ENCODE measurements at regions not wholly inside any gene's neighbourhood (a gene's known extent, or its start where the extent isn't known, plus 50 kb on each side); places are given as distances from the start of the nearest gene placed in this dataset.

DNA sequence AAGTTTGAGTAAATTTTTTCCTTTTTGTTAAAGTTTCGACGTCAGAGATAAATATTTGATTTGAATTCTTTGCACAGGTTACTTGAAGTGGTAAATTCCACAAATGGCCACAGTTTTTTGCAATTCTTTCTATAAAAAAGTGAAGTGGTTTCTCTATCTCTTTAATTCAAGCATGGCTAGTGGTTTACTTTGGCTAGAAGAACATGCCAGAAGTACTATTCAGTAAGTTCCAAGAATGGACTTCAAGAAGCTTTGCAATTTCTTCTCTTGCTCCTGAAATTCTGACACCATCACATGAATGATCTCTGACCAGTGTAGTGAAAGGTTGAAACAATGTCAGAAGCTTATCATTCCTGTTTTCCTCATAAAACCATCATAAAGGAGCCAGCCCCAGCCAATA lies 55.7 kb upstream of the RNPC3 start:
- DNase-seq: no peak
- intact Hi-C loops (cut with micrococcal nuclease): no loop called here
- Mint-ChIP-seq H3K9me3 (no peaks in the 10 kb centered on the region), H3K4me3 (no peak overlapping the region), H3K27ac (no peak overlapping the region), H3K36me3 (no peaks in the 10 kb centered on the region), H3K4me1 (no peaks in the 10 kb centered on the region), H3K27me3 (peaks cover 0 to 11% of the 10 kb centered on the region in 2 donors)
- Histone ChIP-seq H3K27ac (ENCODE audit: low read depth, low read length) (no peak overlapping the region), H3K4me1 (ENCODE audit: insufficient read depth, low read length) (no peaks in the 10 kb centered on the region), H3K4me3 (ENCODE audit: low read length in 2 of 2) (no peak overlapping the region), H3K9me3 (ENCODE audit: control insufficient read depth in 1 of 2, low read length in 2 of 2) (no peaks in the 10 kb centered on the region), H3K27me3 (ENCODE audit: insufficient read depth, low read length) (no peaks in the 10 kb centered on the region), H3K36me3 (ENCODE audit: insufficient read depth, low read length) (no peaks in the 10 kb centered on the region)
- ChIA-PET POLR2A (ENCODE audit: partially characterized antibody) (no interaction called here), CTCF (ENCODE audit: partially characterized antibody) (interaction anchor here (1.3 kb wide), 1 partner anchor 9 kb away, joined by 5 read pairs; no protein-coding TSS in a partner anchor)

DNA sequence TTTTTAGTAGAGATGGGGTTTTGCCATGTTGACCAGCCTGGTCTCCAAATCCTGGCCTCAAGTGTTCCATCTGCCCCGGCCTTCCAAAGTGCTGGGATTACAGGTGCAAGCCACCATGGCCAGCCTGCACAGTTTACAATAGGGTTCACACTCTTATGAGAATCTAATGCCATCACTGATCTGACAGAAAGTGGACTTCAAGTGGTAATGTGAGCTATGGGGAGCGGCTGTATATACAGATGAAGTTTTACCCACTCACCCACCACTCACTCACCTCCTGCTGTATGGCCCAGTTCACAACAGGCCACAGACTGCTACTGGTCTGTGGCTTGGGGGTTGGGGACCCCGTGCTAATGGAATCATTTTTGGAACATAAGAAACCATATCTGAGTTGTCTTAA lies 58.4 kb upstream of the RNPC3 start:
- no peaks in the 10 kb centered on the region for H3K9me3 ChIP-seq (ENCODE audit: control insufficient read depth in 1 of 2, low read length in 2 of 2)
- peak in 1 of 5 donors; percentile 25 for DNase-seq
- ChIA-PET CTCF (ENCODE audit: partially characterized antibody) (interaction anchor here (2.1 kb wide), 1 partner anchor 18 kb away, joined by 4 read pairs; no protein-coding TSS in a partner anchor), POLR2A (ENCODE audit: partially characterized antibody) (no interaction called here)
- H3K4me3 ChIP-seq (ENCODE audit: low read length in 2 of 2): no peak overlapping the region
- Mint-ChIP-seq H3K36me3 (no peaks in the 10 kb centered on the region), H3K27ac (no peak overlapping the region), H3K4me1 (no peaks in the 10 kb centered on the region), H3K27me3 (peaks cover 0 to 8% of the 10 kb centered on the region in 2 donors), H3K4me3 (no peak overlapping the region), H3K9me3 (no peaks in the 10 kb centered on the region)
- intact Hi-C loops (cut with micrococcal nuclease): no loop called here
- H3K27me3 ChIP-seq (ENCODE audit: insufficient read depth, low read length): no peaks in the 10 kb centered on the region
- H3K27ac ChIP-seq (ENCODE audit: low read depth, low read length): no peak overlapping the region
- H3K36me3 ChIP-seq (ENCODE audit: insufficient read depth, low read length): no peaks in the 10 kb centered on the region
- H3K4me1 ChIP-seq (ENCODE audit: insufficient read depth, low read length): no peaks in the 10 kb centered on the region

DNA sequence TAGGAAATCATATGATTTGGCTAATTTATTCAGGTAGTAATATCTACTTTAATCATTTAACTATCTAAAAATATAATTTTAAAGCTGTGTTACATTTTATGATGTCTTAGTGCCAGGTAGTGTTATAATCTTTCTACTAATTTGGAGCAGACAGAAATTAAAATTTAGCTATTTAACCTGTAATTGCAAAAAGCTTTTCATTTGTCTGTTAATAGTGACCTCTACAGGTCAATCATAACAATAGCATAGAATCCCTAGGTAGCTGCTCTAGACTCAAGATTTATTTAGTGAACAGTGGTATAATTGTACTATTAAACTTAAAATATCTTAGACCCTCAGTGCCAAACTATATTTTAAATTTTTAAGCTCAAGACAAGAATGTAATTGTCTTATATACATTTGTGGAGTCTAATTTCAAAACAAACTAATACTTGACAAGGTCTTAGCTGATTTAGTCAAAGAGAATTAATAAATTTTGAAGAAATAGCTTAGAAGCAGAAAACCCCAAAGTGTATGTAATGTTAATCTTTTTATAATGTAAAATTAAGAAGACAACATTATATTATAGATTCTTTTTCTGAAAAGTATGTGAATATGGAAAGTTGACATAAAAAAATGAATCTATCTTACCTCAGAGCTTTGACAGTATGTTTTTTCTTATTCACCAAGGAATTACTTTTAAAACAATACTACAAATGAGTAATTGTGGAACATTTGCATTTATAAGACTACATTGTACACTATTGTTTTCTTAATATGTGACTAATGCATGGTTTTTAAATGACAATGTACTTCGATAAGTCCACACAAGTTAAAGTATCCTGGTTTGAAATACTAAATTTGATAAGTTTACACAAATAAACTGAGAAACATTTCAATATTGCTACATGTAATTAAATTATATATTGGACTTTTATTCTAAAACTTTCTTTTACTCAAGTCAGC lies 64.1 kb upstream of the RNPC3 start:
- no peaks in the 10 kb centered on the region for H3K27me3 ChIP-seq (ENCODE audit: insufficient read depth, low read length)
- no peak overlapping the region for H3K27ac Mint-ChIP-seq
- no peaks in the 10 kb centered on the region for H3K4me1 Mint-ChIP-seq
- H3K4me3 Mint-ChIP-seq: no peak overlapping the region
- H3K36me3 ChIP-seq (ENCODE audit: insufficient read depth, low read length): no peaks in the 10 kb centered on the region
- no peaks in the 10 kb centered on the region for H3K27me3 Mint-ChIP-seq
- peak in 1 of 5 donors; percentile 5 for DNase-seq
- ChIA-PET CTCF (ENCODE audit: partially characterized antibody) (interaction anchor here (0.7 to 1.4 kb wide), 7 partner anchors 8 to 1955 kb away, joined by 3 to 9 read pairs (median 3); no protein-coding TSS in a partner anchor), POLR2A (ENCODE audit: partially characterized antibody) (no interaction called here)
- intact Hi-C loops (cut with micrococcal nuclease): no loop called here
- H3K36me3 Mint-ChIP-seq: no peaks in the 10 kb centered on the region
- no peaks in the 10 kb centered on the region for H3K4me1 ChIP-seq (ENCODE audit: insufficient read depth, low read length)
- H3K9me3 Mint-ChIP-seq: no peaks in the 10 kb centered on the region
- no peak overlapping the region for H3K27ac ChIP-seq (ENCODE audit: low read depth, low read length)
- H3K9me3 ChIP-seq (ENCODE audit: control insufficient read depth in 1 of 2, low read length in 2 of 2): no peaks in the 10 kb centered on the region
- no peak overlapping the region for H3K4me3 ChIP-seq (ENCODE audit: low read length in 2 of 2)

GRCh38 chr1:103460511-103460910 lies 65.0 kb upstream of the RNPC3 start:
- H3K27ac Mint-ChIP-seq: no peak overlapping the region
- POLR2A ChIA-PET (ENCODE audit: partially characterized antibody): no interaction called here
- Histone ChIP-seq H3K27me3 (ENCODE audit: insufficient read depth, low read length) (no peaks in the 10 kb centered on the region), H3K4me3 (ENCODE audit: low read length in 2 of 2) (no peak overlapping the region), H3K4me1 (ENCODE audit: insufficient read depth, low read length) (no peaks in the 10 kb centered on the region), H3K36me3 (ENCODE audit: insufficient read depth, low read length) (no peaks in the 10 kb centered on the region), H3K27ac (ENCODE audit: low read depth, low read length) (no peak overlapping the region), H3K9me3 (ENCODE audit: control insufficient read depth in 1 of 2, low read length in 2 of 2) (no peaks in the 10 kb centered on the region)
- no peaks in the 10 kb centered on the region for H3K36me3 Mint-ChIP-seq
- intact Hi-C loops (cut with micrococcal nuclease): no loop called here
- H3K27me3 Mint-ChIP-seq: no peaks in the 10 kb centered on the region
- H3K4me3 Mint-ChIP-seq: no peak overlapping the region
- no peaks in the 10 kb centered on the region for H3K9me3 Mint-ChIP-seq
- CTCF ChIA-PET (ENCODE audit: partially characterized antibody): interaction anchor here (0.7 to 1.4 kb wide), 5 partner anchors 9 to 1940 kb away, joined by 3 to 9 read pairs (median 5); no protein-coding TSS in a partner anchor
- H3K4me1 Mint-ChIP-seq: no peaks in the 10 kb centered on the region
- DNase-seq: no peak

DNA sequence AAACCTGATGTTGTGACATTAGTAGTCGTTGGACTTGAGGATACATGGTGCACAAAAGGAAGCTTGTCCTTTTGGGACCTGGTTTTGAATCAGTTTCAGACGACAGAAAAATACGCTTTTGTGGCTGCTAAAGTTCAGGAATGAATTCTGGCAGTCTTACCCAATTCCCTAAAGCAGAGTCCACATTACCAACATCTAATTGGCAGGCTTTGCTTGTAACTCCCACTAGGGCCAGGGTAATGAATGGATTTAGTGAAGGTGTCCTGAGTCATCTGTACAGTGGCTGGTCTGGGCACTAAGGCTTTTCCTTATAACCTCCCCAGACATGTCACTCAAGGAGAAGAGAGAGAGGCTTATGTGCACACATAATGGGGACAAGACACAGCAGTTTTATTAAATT lies 66.2 kb upstream of the RNPC3 start:
- H3K4me1 ChIP-seq (ENCODE audit: insufficient read depth, low read length): no peaks in the 10 kb centered on the region
- no peak overlapping the region for H3K27ac ChIP-seq (ENCODE audit: low read depth, low read length)
- Mint-ChIP-seq H3K27ac (no peak overlapping the region), H3K36me3 (no peaks in the 10 kb centered on the region), H3K4me1 (no peaks in the 10 kb centered on the region), H3K9me3 (no peaks in the 10 kb centered on the region), H3K4me3 (no peak overlapping the region), H3K27me3 (no peaks in the 10 kb centered on the region)
- H3K9me3 ChIP-seq (ENCODE audit: control insufficient read depth in 1 of 2, low read length in 2 of 2): no peaks in the 10 kb centered on the region
- no peak for DNase-seq
- H3K4me3 ChIP-seq (ENCODE audit: low read length in 2 of 2): no peak overlapping the region
- POLR2A ChIA-PET (ENCODE audit: partially characterized antibody): no interaction called here
- no peaks in the 10 kb centered on the region for H3K27me3 ChIP-seq (ENCODE audit: insufficient read depth, low read length)
- CTCF ChIA-PET (ENCODE audit: partially characterized antibody): no interaction called here
- H3K36me3 ChIP-seq (ENCODE audit: insufficient read depth, low read length): no peaks in the 10 kb centered on the region
- intact Hi-C loops (cut with micrococcal nuclease): no loop called here

GRCh38 chr1:103457886-103458455 lies 67.5 kb upstream of the RNPC3 start:
- Mint-ChIP-seq H3K36me3 (no peaks in the 10 kb centered on the region), H3K27ac (no peak overlapping the region), H3K4me3 (no peak overlapping the region), H3K27me3 (no peaks in the 10 kb centered on the region), H3K4me1 (no peaks in the 10 kb centered on the region), H3K9me3 (no peaks in the 10 kb centered on the region)
- Histone ChIP-seq H3K9me3 (ENCODE audit: control insufficient read depth in 1 of 2, low read length in 2 of 2) (no peaks in the 10 kb centered on the region), H3K27me3 (ENCODE audit: insufficient read depth, low read length) (no peaks in the 10 kb centered on the region), H3K27ac (ENCODE audit: low read depth, low read length) (no peak overlapping the region), H3K36me3 (ENCODE audit: insufficient read depth, low read length) (no peaks in the 10 kb centered on the region), H3K4me3 (ENCODE audit: low read length in 2 of 2) (no peak overlapping the region), H3K4me1 (ENCODE audit: insufficient read depth, low read length) (no peaks in the 10 kb centered on the region)
- no peak for DNase-seq
- CTCF ChIA-PET (ENCODE audit: partially characterized antibody): no interaction called here
- intact Hi-C loops (cut with micrococcal nuclease): no loop called here
- POLR2A ChIA-PET (ENCODE audit: partially characterized antibody): no interaction called here

DNA sequence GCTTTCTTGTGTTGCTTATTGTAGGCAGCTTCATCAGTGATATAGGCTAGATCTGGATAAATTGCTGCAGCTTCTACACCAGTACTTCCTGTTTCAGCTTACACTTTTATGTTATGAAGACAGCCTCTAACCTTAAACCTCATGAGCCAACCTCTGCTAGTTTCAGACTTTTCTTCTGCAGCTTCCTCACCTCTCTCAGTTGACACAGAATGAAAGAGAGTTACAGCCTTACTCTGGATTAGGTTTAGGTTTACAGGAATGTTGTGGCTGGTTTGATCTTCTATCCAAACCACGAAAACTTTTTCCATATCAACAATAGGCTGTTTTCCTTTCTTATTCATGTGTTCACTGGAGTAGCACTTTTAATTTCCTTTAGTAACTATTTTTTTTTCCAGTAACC lies 76.9 kb upstream of the RNPC3 start:
- no peaks in the 10 kb centered on the region for H3K9me3 Mint-ChIP-seq
- Histone ChIP-seq H3K4me1 (ENCODE audit: insufficient read depth, low read length) (no peaks in the 10 kb centered on the region), H3K36me3 (ENCODE audit: insufficient read depth, low read length) (no peaks in the 10 kb centered on the region), H3K9me3 (ENCODE audit: control insufficient read depth in 1 of 2, low read length in 2 of 2) (no peaks in the 10 kb centered on the region), H3K4me3 (ENCODE audit: low read length in 2 of 2) (no peak overlapping the region), H3K27ac (ENCODE audit: low read depth, low read length) (no peak overlapping the region), H3K27me3 (ENCODE audit: insufficient read depth, low read length) (no peaks in the 10 kb centered on the region)
- H3K27ac Mint-ChIP-seq: no peak overlapping the region
- no peak for DNase-seq
- H3K27me3 Mint-ChIP-seq: peaks cover 0 to 2% of the 10 kb centered on the region in 2 donors
- ChIA-PET POLR2A (ENCODE audit: partially characterized antibody) (no interaction called here), CTCF (ENCODE audit: partially characterized antibody) (interaction anchor here (1.1 to 1.4 kb wide), 2 partner anchors 13 to 16 kb away, joined by 3 to 9 read pairs; no protein-coding TSS in a partner anchor)
- peaks cover 0 to 3% (median 0%) of the 10 kb centered on the region in 4 donors for H3K4me1 Mint-ChIP-seq
- intact Hi-C loops (cut with micrococcal nuclease): no loop called here
- H3K4me3 Mint-ChIP-seq: no peak overlapping the region
- no peaks in the 10 kb centered on the region for H3K36me3 Mint-ChIP-seq
